MM.1S (cell line): ENCODE measurements at regions not wholly inside any gene's neighbourhood (a gene's known extent, or its start where the extent isn't known, plus 50 kb on each side); places are given as distances from the start of the nearest gene placed in this dataset.

Experiments used
- DNase-seq: peaks from one replicate; pipeline ENCODE4 v3.0.0-alpha.2; 2015
- H2AFZ ChIP-seq: fragments of 300-600 bp; sonication (generic); 2 replicates; pipeline ENCODE4 v1.6.0; 2016; ENCODE audit warnings: antibody characterized with exemption, low read length
- H3F3A ChIP-seq: fragments of 300-600 bp; sonication (generic); 2 replicates; pipeline ENCODE4 v1.6.1; 2016; ENCODE audit warnings: mild to moderate bottlenecking, antibody characterized with exemption, low read length, moderate library complexity, mixed read lengths; ENCODE audit not compliant: insufficient read depth
- H3K27ac ChIP-seq: fragments of 300-600 bp; sonication (generic); 2 replicates; pipeline ENCODE4 v1.5.1; 2016; ENCODE audit warnings: mild to moderate bottlenecking, low read length
- H3K27me3 ChIP-seq: fragments of 300-600 bp; sonication (generic); replicated peaks from 2 replicates; pipeline ENCODE4 v1.6.0; 2016; ENCODE audit warnings: low read length; ENCODE audit not compliant: insufficient read depth
- H3K36me3 ChIP-seq: fragments of 300-600 bp; sonication (generic); replicated peaks from 2 replicates; pipeline ENCODE4 v1.6.1; 2016; ENCODE audit warnings: mild to moderate bottlenecking, low read length, mixed read lengths; ENCODE audit not compliant: insufficient read depth
- H3K4me1 ChIP-seq: fragments of 300-600 bp; sonication (generic); 2 replicates; pipeline ENCODE4 v1.6.1; 2016; ENCODE audit warnings: low read length, mixed read lengths
- H3K4me2 ChIP-seq: fragments of 300-600 bp; sonication (generic); 2 replicates; pipeline ENCODE4 v1.6.0; 2016; ENCODE audit warnings: low read depth, low read length
- H3K4me3 ChIP-seq: fragments of 300-600 bp; sonication (generic); 2 replicates; pipeline ENCODE4 v1.5.1; 2016; ENCODE audit warnings: low read length, mixed read lengths
- H3K79me2 ChIP-seq: fragments of 300-600 bp; sonication (generic); 2 replicates; pipeline ENCODE4 v1.6.1; 2016; ENCODE audit warnings: mixed run types, low read length, mixed read lengths
- H3K9ac ChIP-seq: fragments of 300-600 bp; sonication (generic); 2 replicates; pipeline ENCODE4 v1.6.1; 2016; ENCODE audit warnings: low read length, mixed read lengths
- H3K9me2 ChIP-seq: fragments of 300-600 bp; sonication (generic); replicated peaks from 2 replicates; pipeline ENCODE4 v1.6.1; 2016; ENCODE audit warnings: mild to moderate bottlenecking, low read length, mixed read lengths; ENCODE audit not compliant: insufficient read depth
- H3K9me3 ChIP-seq: fragments of 300-600 bp; sonication (generic); replicated peaks from 2 replicates; pipeline ENCODE4 v1.6.1; 2016; ENCODE audit warnings: mild to moderate bottlenecking, low read length, mixed read lengths; ENCODE audit not compliant: insufficient read depth
- H4K20me1 ChIP-seq: fragments of 300-600 bp; sonication (generic); 2 replicates; pipeline ENCODE4 v1.6.1; 2016; ENCODE audit warnings: mild to moderate bottlenecking, low read length, moderate library complexity, mixed read lengths; ENCODE audit not compliant: insufficient read depth
- CTCF ChIP-seq: fragments of 300-600 bp; sonication (generic); IDR thresholded peaks from 2 replicates; pipeline ENCODE4 v1.5.1; 2016; ENCODE audit warnings: antibody characterized with exemption, low read length, mixed read lengths
- EZH2 ChIP-seq: fragments of 300-600 bp; sonication (generic); optimal IDR thresholded peaks from 2 replicates; pipeline ENCODE3; 2017; ENCODE audit warnings: low read depth, mild to moderate bottlenecking, antibody characterized with exemption, low read length, mixed read lengths
- EZH2phosphoT487 ChIP-seq: fragments of 300-600 bp; sonication (generic); IDR thresholded peaks from 2 replicates; pipeline ENCODE4 v1.6.1; 2018; ENCODE audit warnings: antibody characterized with exemption, low read length

- Histone ChIP-seq H3K79me2 (no peaks in the 10 kb centered on the region), H3K36me3 (no peaks in the 10 kb centered on the region), H3K9me3 (no peaks in the 10 kb centered on the region), H3K9ac (no peak overlapping the region), H3K27ac (no peak overlapping the region), H3F3A (no peaks in the 10 kb centered on the region), H3K4me3 (no peak overlapping the region), H2AFZ (no peak overlapping the region), H3K27me3 (no peaks in the 10 kb centered on the region), H3K4me1 (no peaks in the 10 kb centered on the region), H4K20me1 (no peaks in the 10 kb centered on the region), H3K9me2 (no peaks in the 10 kb centered on the region), H3K4me2 (no peak overlapping the region)
- DNase-seq, result no peak
- TF ChIP-seq EZH2 (no peak), CTCF (no peak), EZH2phosphoT487 (no peak)
Measured at GRCh38 chr10:109306698-109307097, 616.6 kb downstream of the XPNPEP1 start.

GRCh38 chr10:109287858-109288257 lies 635.5 kb downstream of the XPNPEP1 start:
- no peak overlapping the region for H2AFZ ChIP-seq
- no peaks in the 10 kb centered on the region for H3K4me1 ChIP-seq
- DNase-seq, result no peak
- no peak for TF ChIP-seq CTCF
- TF ChIP-seq EZH2phosphoT487, result no peak
- no peak for TF ChIP-seq EZH2
- no peaks in the 10 kb centered on the region for H3K36me3 ChIP-seq
- no peaks in the 10 kb centered on the region for H3K27me3 ChIP-seq
- H3K79me2 ChIP-seq, result no peaks in the 10 kb centered on the region
- no peaks in the 10 kb centered on the region for H3K9me3 ChIP-seq
- no peak overlapping the region for H3K4me2 ChIP-seq
- no peaks in the 10 kb centered on the region for H4K20me1 ChIP-seq
- no peak overlapping the region for H3K9ac ChIP-seq
- H3K27ac ChIP-seq, result no peak overlapping the region
- no peak overlapping the region for H3K4me3 ChIP-seq
- no peaks in the 10 kb centered on the region for H3K9me2 ChIP-seq
- H3F3A ChIP-seq, result no peaks in the 10 kb centered on the region

GRCh38 chr10:109282510-109282909 lies 640.8 kb downstream of the XPNPEP1 start:
- Histone ChIP-seq H3K27me3 (no peaks in the 10 kb centered on the region), H3K9me2 (no peaks in the 10 kb centered on the region), H3K4me1 (no peaks in the 10 kb centered on the region), H2AFZ (no peak overlapping the region), H4K20me1 (no peaks in the 10 kb centered on the region), H3K27ac (no peak overlapping the region), H3K79me2 (no peaks in the 10 kb centered on the region), H3K4me2 (no peak overlapping the region), H3K36me3 (no peaks in the 10 kb centered on the region), H3F3A (no peaks in the 10 kb centered on the region), H3K4me3 (no peak overlapping the region), H3K9ac (no peak overlapping the region), H3K9me3 (no peaks in the 10 kb centered on the region)
- DNase-seq, result no peak
- TF ChIP-seq EZH2phosphoT487 (no peak), CTCF (no peak), EZH2 (no peak)

- Histone ChIP-seq H4K20me1 (no peaks in the 10 kb centered on the region), H3K4me2 (no peak overlapping the region), H3K36me3 (no peaks in the 10 kb centered on the region), H3K4me3 (no peak overlapping the region), H3F3A (no peaks in the 10 kb centered on the region), H3K9me3 (no peaks in the 10 kb centered on the region), H3K9ac (no peak overlapping the region), H3K9me2 (no peaks in the 10 kb centered on the region), H3K79me2 (no peaks in the 10 kb centered on the region), H3K27ac (no peak overlapping the region), H3K27me3 (no peaks in the 10 kb centered on the region), H2AFZ (no peak overlapping the region), H3K4me1 (no peaks in the 10 kb centered on the region)
- no peak for DNase-seq
- TF ChIP-seq EZH2phosphoT487 (no peak), CTCF (no peak), EZH2 (no peak)
Measured at GRCh38 chr10:109281347-109281746, 642.0 kb downstream of the XPNPEP1 start.
